Stimulated activated CD4-positive, alpha-beta T cell treated with anti-CD3 and anti-CD28 coated beads, Interleukin-15, amount 100 ng/mL, for 24 hours (primary cell): ENCODE measurements at regions not wholly inside any gene's neighbourhood (a gene's known extent, or its start where the extent isn't known, plus 50 kb on each side); places are given as distances from the start of the nearest gene placed in this dataset.
"Not testable (repeated sequence)": the region's sequence is repeated elsewhere in the genome, so short reads cannot be mapped to it uniquely, and the experiment has no call there.

Source experiments
- DNase-seq: peaks from one replicate; pipeline ENCODE4 v3.0.0-alpha.2; 2020

DNA sequence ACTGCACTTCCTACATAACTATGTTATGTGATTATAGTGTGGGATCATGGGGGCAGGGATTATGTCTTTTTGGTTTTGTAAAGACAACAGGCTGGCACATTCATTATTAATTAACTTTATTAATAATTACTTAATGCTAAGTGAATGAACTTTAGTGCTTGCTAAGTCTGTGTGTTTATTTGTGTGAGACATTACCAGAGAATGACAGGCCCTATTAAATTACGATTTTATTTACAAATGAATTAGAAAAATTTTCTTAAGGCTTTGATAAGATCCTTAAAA, 100.9 kb downstream of the CD83 start:
- no peak for DNase-seq

DNA sequence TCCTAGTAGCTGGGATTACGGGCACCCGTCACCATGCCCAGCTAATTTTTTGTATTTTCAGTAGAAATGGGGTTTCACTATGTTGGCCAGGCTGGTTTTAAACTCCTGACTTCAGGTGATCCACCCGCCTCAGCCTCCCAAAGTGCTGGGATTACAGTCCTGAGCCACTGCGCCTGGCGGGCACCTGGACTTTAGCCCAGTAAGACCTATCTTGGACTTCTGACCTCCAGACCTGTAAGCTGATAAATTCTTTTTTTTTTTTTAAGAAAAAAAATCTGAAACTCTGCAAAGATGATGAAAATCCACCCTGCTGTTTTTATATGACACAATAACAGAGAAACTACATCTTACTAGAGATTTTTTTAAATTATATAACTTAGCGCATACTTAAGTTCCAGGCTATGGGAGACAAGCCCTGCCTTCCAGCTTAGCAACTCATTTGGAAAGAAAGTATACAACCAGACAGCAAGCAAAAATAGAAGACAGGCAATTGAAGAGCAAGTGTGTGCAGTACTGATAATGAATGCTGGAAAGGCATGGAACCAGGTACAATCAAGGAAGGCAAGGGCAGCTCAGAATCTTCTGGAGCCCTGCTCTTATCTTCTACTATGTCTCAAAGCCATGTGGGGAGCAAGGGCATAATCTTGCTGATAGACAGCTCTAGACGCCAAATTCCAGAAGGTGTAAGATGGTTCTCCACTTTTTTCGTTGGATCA, 104.2 kb downstream of the CD83 start:
- DNase-seq: no peak

GRCh38 chr6:14222956-14223355, 105.4 kb downstream of the CD83 start:
- DNase-seq: no peak

DNA sequence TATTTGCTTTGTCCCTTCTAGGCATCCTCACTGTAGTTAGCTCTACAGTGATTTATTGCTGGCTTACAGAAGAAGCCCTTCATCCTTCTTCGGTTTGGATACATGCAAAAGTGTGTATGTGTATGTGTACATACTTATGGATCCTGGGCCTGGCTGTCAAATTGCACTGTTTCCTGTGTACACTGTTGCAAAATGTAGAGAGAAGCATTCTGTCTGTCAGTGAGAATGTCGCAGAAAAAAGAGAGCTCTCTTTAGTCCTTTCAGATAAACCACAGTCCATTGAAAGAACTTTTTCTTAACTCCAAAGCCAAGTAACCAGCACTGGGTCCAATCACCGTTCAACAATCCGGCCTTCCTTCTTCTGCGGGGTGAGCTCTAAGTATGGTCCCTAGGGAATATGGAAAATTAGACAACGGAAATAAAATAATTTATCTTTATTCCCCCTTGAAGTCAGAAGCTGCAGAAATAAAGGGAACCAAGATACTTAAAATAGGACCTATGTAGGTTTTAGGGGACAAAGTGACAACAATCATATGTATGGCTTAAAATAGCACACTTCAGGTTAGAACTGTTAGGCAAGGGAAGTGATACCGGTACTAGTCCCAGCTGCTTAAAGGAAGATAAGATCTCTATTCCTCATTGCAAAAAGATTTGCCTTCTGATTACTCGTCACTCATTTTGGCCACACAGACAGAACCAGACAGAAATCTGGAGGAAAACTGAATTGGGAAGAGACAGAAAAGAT, 107.0 kb downstream of the CD83 start:
- no peak for DNase-seq

- DNase-seq: no peak
These were observed 108.6 kb downstream of the CD83 start for GRCh38 chr6:14226051-14226660.

GRCh38 chr6:14228571-14228970, 111.0 kb downstream of the CD83 start:
- DNase-seq: peak; percentile 71

- no peak for DNase-seq
These were observed 113.5 kb downstream of the CD83 start for GRCh38 chr6:14231071-14231483.

GRCh38 chr6:14231501-14232280, 114.1 kb downstream of the CD83 start:
- peak; percentile 24 for DNase-seq

DNA sequence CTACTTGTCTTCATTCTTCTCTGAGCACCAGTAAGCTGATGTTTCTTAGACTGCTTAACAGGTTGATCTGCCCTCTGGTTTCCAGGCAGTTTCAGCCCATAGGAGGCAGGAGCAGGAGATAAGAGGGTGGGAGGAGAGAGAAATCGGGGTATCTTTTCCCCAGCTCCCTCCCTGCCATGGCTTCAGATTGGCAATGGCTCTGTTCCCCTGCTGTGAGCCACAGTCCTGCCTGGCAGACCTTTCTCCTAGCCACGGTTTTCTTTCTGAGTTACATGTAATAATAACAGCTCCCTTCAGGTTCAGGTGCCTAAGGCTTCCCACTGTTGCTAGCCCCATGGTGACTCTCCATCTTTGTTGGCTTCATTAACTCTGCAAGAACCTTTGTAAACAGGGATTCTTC, 115.3 kb downstream of the CD83 start:
- DNase-seq: no peak

DNA sequence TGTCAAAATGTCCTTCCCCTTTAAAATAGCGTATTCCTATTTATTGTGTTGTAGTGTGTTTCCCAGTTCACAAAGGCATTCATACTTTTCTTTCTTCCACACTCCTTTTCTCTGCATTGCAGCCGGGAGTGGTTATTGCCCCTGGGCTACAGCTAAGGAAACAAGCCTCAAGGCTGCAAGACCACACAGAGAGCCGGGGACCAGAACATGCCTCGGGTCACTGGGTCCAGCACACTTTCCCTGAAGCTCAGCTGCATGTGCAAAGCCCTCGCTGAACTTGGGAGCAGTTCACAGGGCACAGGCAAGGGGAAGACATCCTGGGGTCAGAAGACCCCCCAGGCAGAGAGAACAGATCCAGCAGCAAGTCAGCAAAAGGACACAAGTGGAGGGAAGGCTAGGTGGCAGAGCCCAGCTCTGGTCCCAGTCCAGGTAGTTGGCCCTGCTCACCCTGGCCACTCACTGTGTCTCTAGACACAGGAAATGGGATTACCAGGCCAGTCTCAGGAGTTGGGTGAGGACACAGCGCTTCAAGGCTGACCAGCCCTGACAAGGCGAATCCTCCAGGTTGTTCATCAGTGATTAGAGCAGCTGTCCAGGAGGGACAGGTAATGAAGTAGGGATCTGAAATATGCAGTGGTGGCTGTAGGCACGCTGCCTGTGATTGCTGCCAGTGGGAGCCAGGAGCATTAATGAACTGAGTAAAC, 118.2 kb downstream of the CD83 start:
- no peak for DNase-seq

- DNase-seq: no peak
These were observed 121.5 kb downstream of the CD83 start for GRCh38 chr6:14239097-14239496.

GRCh38 chr6:14240411-14241166, 123.0 kb downstream of the CD83 start:
- DNase-seq: no peak

- DNase-seq: no peak
These were observed 123.9 kb downstream of the CD83 start for GRCh38 chr6:14241255-14242070.

GRCh38 chr6:14242912-14243311, 125.3 kb downstream of the CD83 start:
- not testable (repeated sequence) for DNase-seq

DNA sequence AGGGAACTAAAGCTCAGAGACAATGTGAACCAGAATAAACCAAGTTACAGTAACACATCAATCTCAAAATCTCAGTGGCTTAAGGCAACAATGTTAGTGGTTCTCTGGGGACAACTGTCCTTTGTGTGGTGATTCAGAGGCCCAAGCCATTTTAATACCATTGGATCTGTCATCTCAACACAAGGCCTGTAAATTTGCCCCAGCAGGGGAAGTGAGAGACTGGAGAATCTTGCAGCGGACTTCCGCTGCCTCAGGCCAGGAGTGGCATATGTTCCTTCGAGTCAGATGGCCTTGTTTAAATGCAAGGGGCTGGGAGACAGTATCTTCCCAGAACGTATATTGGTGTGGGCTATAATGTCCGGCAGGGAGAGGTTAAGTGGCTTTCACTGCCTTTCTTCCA, 126.0 kb downstream of the CD83 start:
- no peak for DNase-seq

GRCh38 chr6:14246876-14247275, 129.3 kb downstream of the CD83 start:
- no peak for DNase-seq

DNA sequence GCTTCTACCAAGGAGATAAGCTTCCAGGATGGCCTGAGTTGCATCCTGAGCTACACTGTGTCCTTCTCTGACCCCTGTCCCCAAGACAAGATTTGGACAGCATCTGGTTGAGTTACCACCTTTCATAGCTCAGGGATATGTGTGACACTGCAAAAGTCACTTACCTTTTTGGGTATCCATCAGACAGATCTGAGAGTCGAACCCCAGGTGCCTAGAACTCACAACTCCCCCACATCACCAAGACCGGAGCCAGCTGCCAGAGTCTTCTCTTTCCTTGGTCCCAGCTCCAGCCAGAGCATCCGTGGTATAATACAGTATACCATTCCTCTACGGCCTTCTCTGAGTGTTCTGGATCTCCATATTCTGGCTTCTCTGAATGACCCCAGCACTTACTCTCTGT, 133.0 kb downstream of the CD83 start:
- no peak for DNase-seq

DNA sequence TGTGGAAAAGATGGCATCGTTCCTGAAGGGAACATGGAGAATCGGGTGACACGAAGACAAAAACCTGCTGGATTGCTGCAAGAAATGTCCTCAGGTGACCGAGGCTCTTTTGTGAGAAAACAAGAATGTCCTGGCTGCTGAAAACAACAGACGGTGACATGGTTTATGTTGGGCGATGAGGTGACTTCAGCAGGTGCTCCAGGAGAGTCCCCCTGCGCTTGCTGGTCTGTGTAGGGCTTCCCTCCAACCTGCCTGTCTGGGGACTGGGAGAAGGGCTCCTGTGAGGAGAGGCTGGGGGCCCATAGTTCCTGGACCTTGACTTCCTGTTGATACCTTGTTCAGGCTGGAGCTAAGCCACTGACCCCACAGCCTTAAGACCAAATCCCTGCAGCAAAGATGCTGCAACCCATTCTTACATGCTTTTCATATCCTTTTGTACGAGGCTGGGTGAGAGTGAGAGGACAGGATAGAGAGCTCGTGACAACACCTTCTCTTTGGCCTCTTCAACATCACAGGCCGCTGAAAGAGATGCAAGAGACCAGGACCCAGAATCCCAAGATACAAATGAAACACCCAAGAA, 134.8 kb downstream of the CD83 start:
- no peak for DNase-seq

GRCh38 chr6:14254505-14254904, 136.9 kb downstream of the CD83 start:
- no peak for DNase-seq

DNA sequence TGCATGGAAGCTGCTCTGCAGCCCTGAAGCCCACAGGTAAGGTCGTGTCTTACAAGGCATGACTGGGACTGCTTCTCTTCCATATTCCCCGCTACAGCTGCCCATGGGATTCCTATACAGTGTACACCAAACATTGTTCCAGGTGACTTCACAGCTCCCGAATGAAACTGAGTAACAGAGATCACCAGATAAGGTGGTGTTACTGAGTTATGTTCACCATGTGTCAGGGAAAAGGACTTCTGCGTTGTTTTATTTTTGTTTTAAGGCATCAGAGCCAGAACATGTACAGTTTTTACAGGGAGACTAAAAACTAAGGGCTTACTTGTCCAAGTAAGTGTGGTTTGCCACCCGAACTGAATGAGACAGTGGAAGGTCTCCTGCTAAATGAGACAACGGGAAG, 138.3 kb downstream of the CD83 start:
- no peak for DNase-seq

GRCh38 chr6:14258117-14258516, 140.5 kb downstream of the CD83 start:
- DNase-seq: no peak
